ENCODE measurements at regions not wholly inside any gene's neighbourhood (a gene's known extent, or its start where the extent isn't known, plus 50 kb on each side); places are given as distances from the start of the nearest gene placed in this dataset.

DNA sequence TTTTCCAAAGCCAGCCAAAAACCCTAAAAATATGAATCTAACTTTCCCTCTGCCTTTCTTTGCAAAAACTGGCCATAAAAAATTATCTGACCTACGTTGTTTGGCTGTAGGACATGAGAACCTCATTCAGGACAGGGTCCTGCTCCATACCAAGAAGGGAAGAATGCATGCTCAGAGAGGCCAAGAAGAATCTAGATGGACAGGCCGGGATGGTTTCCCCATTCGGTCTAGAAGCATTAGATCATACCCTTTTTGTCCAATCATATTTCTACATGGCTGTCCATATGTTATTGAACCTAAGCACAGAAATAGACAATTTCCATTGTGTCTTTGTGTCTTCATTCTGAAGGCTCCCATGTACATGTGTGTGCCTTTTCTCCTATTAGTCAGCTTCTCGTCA is 2120.4 kb upstream of the PIK3C3 start:
- H3K27ac ChIP-seq: no peak overlapping the region
- H3K4me1 ChIP-seq: no peaks in the 10 kb centered on the region
- H3K9me3 ChIP-seq: no peaks in the 10 kb centered on the region
- no peaks in the 10 kb centered on the region for H3K27me3 ChIP-seq
- no peak for DNase-seq (ENCODE audit: low spot score in 2 of 2)
- no peaks in the 10 kb centered on the region for H3K36me3 ChIP-seq
- no peak overlapping the region for H3K4me3 ChIP-seq
- no peak for TF ChIP-seq POLR2AphosphoS5 (IDR thresholded peaks at IDR 0.05)
- TF ChIP-seq, protein P1, sequence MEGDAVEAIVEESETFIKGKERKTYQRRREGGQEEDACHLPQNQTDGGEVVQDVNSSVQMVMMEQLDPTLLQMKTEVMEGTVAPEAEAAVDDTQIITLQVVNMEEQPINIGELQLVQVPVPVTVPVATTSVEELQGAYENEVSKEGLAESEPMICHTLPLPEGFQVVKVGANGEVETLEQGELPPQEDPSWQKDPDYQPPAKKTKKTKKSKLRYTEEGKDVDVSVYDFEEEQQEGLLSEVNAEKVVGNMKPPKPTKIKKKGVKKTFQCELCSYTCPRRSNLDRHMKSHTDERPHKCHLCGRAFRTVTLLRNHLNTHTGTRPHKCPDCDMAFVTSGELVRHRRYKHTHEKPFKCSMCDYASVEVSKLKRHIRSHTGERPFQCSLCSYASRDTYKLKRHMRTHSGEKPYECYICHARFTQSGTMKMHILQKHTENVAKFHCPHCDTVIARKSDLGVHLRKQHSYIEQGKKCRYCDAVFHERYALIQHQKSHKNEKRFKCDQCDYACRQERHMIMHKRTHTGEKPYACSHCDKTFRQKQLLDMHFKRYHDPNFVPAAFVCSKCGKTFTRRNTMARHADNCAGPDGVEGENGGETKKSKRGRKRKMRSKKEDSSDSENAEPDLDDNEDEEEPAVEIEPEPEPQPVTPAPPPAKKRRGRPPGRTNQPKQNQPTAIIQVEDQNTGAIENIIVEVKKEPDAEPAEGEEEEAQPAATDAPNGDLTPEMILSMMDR (IDR thresholded peaks at IDR 0.05): no peak
- no peak for TF ChIP-seq POLR2A (IDR thresholded peaks at IDR 0.05)
- intact Hi-C loops (cut with DNase I; ENCODE audit: low total_unique reads): loop anchor here (10.0 kb wide), 1 partner anchor 70 kb away; no protein-coding TSS in a partner anchor

DNA sequence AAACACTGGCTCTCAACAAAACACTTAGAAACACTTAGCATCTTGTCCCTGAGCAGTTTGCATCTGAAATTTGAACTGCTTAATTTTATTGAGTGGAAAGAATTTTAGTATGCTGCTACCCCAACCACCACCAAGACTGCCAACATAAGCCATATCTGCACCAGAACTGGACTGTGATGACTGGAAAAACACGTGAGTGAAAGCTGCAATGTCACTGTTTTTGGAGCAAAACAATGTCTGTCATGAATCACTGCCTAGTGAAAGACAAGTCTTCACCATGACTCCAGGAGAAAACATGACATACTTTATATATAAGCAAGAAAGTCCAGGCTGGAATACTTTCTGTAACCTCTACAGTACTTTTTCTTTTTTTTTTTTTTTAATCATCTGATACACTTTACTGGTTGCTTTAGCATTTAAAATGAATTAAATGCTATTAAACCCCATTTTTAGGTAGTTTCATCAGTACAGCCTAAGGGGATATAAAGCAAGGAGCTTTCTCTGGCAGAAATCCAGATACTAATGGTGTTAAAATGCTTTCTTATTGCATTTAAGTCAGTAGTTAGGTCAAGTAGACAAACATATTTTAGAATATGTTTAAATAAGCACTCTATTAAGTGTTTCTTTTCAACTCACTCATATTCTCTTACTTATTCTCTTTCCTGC is 2129.4 kb upstream of the PIK3C3 start:
- intact Hi-C loops (cut with DNase I; ENCODE audit: low total_unique reads): no loop called here
- H3K4me1 ChIP-seq: no peaks in the 10 kb centered on the region

DNA sequence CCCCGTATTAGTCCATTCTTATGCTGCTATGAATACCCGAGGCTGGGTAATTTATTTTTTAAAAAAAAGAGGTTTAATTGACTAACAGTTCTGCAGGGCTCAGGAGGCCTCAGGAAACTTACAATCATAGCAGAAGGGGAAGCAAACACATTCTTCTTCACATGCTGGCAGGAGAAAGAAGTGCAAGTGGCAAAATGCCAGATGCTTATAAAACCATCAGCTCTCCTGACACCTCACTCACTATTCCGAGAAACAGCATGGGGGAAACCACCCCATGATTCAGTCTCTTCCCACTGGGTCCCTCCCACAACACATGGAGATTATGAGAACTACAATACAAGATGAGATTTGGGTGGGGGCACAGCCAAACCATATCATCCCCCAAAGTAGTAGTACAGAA is 2148.5 kb upstream of the PIK3C3 start:
- DNase-seq (ENCODE audit: low spot score in 2 of 2): no peak
- Histone ChIP-seq H3K27ac (no peak overlapping the region), H3K4me3 (no peak overlapping the region), H3K4me1 (no peaks in the 10 kb centered on the region), H3K36me3 (no peaks in the 10 kb centered on the region), H3K9me3 (peaks cover 0 to 11% of the 10 kb centered on the region in 2 donors), H3K27me3 (no peaks in the 10 kb centered on the region)
- intact Hi-C loops (cut with DNase I; ENCODE audit: low total_unique reads): no loop called here
- TF ChIP-seq POLR2AphosphoS5 (IDR thresholded peaks at IDR 0.05): no peak
- TF ChIP-seq POLR2A (IDR thresholded peaks at IDR 0.05): no peak

More for the DNA sequence above, 2129.4 kb upstream of the PIK3C3 start:
- TF ChIP-seq, protein P1 (IDR thresholded peaks at IDR 0.05): no peak
- no peak for TF ChIP-seq POLR2AphosphoS5 (IDR thresholded peaks at IDR 0.05)
- TF ChIP-seq POLR2A (IDR thresholded peaks at IDR 0.05): no peak
- Histone ChIP-seq H3K36me3 (no peaks in the 10 kb centered on the region), H3K27ac (no peak overlapping the region), H3K9me3 (no peaks in the 10 kb centered on the region), H3K4me3 (no peak overlapping the region), H3K27me3 (no peaks in the 10 kb centered on the region)
- DNase-seq (ENCODE audit: low spot score in 2 of 2): no peak

DNA sequence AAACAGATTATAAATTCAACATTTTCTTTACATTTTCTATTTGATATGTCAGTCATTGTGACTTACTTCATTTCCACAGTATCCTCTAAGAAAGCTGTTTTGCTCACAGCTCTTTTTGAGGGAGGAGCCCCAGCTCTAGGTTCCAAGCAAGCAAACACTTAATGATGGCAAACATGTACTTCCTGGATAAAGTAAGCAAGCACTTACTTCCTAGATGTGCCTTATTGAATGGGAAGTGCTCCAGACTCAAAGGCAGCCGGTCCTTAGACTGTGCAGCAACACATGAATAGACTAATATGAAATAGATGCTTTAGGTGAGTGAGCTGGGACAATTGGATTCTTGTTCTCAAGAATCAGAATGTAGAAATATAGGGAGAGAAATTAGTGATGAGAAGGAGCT is 2149.8 kb upstream of the PIK3C3 start:
- Histone ChIP-seq H3K27ac (no peak overlapping the region), H3K27me3 (no peaks in the 10 kb centered on the region), H3K4me3 (no peak overlapping the region), H3K36me3 (no peaks in the 10 kb centered on the region), H3K9me3 (peaks cover 0 to 2% of the 10 kb centered on the region in 2 donors), H3K4me1 (no peaks in the 10 kb centered on the region)
- intact Hi-C loops (cut with DNase I; ENCODE audit: low total_unique reads): no loop called here
- TF ChIP-seq POLR2AphosphoS5 (IDR thresholded peaks at IDR 0.05) (no peak), POLR2A (IDR thresholded peaks at IDR 0.05) (no peak)
- TF ChIP-seq, protein P1 (IDR thresholded peaks at IDR 0.05): no peak
- no peak for DNase-seq (ENCODE audit: low spot score in 2 of 2)

DNA sequence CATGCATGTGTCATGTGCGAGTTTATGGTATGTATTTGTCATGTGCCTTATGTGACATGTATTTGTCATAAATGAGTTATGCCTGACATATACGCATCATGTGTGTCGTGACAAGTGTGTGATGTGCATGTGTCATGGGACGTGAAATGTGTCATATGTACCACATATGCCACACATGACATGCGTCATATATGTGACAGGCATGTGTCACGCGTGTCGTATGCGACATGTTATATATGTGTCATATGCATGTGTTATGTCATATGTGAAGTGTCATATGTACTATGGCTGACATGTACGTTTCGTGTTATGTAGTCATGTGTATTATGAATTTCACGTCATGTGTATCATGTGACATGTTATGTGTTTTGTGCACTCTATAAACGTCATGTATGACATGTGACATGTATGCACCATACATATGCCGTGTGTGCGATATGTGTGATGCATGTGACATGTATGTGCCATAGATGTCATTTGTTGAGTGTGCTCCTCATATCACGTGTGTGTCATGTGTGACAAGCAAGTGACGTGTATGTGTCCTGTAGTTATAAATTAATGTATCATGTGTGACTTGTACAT is 2152.3 kb upstream of the PIK3C3 start:
- no peaks in the 10 kb centered on the region for H3K36me3 ChIP-seq
- DNase-seq (ENCODE audit: low spot score in 2 of 2): no peak
- no peak overlapping the region for H3K4me3 ChIP-seq
- intact Hi-C loops (cut with DNase I; ENCODE audit: low total_unique reads): no loop called here
- TF ChIP-seq POLR2A (IDR thresholded peaks at IDR 0.05): no peak
- no peak for TF ChIP-seq POLR2AphosphoS5 (IDR thresholded peaks at IDR 0.05)
- TF ChIP-seq, protein P1 (IDR thresholded peaks at IDR 0.05): no peak
- no peak overlapping the region for H3K27ac ChIP-seq
- H3K9me3 ChIP-seq: no peaks in the 10 kb centered on the region
- H3K27me3 ChIP-seq: no peaks in the 10 kb centered on the region
- H3K4me1 ChIP-seq: no peaks in the 10 kb centered on the region
